ENCODE measurements at regions not wholly inside any gene's neighbourhood (a gene's known extent, or its start where the extent isn't known, plus 50 kb on each side); places are given as distances from the start of the nearest gene placed in this dataset.
A peak's percentile ranks its signal among the peaks of the same experiment; 100 is the strongest.
"Not testable (repeated sequence)": the region's sequence is repeated elsewhere in the genome, so short reads cannot be mapped to it uniquely, and the experiment has no call there.

DNA sequence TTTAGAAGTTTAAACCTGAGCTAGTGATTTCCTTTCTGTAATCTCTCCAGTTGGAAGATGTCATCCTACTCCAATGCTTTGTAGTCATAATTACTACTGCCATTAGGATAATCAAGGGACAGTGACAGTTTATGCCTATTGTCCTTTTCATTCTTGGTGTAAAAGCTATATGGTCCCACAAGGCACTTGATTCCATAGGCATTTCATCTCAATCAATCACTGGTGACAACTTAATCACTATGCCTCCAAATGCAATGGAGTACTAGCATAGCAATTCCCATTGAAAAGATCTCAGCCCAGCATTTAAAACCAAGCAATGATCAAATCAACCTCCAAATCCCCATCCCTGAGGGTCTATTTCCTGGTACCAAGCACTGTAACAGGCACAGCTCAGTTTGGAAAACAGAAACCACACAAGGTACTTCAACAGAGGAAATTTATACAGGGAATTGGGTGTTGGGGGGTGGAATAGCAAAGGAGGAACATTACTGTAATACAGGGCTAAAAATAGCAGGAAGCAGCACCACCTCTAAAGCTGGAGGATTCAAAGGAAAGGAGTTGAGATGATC lies 51.0 kb downstream of the FHIP2A start:
- peak; percentile 40 for DNase-seq

DNA sequence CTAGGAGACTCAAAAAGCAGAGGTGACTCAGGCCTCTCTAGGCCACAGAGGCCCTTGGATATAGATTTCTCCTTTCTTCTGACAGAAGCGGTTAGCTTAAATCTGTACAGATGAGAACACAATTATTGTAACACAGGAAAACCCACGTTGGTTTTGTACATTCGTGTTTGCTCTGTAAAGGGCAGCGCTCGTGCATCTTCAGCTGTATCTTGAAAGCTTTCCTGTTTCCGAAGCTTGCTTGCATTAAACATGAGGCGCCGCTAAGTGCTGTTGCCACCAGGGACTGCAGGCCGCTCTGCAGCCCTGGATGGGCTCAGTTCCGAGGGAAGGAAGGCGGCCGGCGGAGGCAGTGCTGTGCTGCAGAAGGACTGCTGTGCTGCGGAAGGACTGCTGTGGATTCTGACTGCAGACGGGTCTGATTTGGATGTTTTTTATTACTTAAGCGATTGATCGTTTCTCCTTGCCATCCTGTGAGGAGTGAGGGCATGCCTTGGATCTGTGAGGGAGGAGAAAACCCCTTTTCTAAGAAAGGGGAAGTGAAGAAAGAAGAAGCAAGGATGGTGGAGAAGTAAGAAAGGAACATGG lies 53.3 kb downstream of the FHIP2A start:
- no peak for DNase-seq

DNA sequence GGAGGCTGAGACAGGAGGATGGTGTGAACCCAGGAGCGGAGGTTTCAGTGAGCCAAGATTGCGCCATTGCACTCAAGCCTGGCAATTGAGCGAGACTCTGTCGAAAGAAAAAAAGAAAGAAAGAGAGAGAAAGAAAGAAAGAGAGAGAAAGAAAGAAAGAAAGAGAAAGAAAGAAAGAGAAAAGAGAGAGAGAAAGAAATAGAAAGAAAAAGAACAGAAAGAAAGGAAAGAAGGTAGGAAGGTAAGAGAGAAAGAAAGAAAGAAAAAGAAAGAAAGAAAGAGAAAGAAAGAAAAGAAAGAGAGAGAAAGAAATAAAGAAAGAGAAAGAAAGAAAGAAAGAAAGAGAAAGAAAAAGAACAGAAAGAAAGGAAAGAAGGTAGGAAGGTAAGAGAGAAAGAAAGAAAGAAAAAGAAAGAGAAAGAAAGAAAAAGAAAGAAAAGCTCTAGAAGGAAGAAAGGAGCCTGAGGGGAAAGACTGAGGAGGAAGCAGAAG lies 54.1 kb downstream of the FHIP2A start:
- not testable (repeated sequence) for DNase-seq

DNA sequence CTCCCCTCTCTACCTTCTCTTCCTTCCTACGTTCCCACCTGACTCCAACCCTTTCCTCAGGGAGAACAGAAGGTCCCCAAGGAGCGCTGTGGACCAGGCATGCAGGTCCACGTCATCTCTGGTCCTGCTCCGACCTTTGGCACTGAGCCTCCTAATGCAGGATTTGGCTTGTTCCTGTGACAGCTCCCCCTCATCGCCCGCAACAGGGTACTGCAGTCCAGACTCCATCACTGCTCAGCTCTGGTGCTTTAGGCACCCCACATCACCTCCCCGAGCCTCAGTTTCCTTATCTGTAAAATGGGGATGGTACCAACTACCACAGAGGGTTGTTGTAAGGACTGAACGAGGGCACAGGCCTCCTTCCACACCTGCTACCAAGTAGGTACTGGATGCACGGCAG lies 54.6 kb downstream of the FHIP2A start:
- no peak for DNase-seq

DNA sequence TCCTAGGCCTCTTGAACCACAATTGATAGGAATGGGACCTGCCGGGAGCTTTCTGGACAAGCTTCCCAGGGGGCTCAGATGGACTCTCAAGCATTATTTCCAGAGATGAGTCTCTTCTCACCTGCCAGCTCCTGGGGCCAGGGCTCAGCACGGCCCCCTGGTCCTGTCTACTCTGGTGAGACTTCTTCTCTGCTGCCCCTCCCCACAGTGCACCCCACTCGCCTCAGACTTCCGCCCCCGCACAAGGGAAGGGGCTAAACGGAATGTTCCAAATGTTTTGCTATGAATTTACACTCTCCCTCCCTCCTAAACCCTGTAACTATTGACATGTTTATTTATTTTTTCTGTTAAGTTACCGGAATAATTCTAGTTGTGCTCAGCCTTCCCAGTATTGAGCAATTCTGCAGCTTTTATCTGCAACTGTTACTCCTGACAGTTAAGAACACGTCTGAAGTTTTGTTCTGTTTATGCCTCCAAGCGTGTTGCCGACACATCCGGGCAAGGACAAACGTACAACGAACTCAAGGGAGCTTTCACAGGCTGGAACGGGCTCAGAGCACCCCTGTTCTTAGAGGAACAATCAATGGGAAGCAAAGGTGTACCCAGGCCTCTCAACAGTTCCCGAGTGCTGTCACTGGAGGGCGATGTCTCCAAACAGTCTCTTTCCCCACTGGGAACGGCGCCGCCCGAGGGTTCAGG lies 55.2 kb downstream of the FHIP2A start:
- DNase-seq, result peak; percentile 19

DNA sequence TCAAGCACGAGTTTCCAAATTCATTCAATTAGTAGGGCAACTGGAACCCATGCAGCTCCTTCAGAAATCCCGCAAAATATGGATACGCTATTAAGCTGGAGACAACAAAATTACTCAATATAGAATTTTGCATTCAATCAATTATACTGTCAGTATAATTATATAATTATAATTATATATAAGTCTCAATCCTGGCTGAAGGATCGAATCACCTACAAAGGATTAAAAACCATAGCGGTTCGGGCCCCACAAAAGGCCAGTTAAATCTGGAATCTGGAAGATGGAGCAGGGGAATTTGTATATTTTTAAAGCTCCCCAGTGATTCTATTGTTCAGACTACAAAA lies 55.7 kb downstream of the FHIP2A start:
- DNase-seq, result no peak

DNA sequence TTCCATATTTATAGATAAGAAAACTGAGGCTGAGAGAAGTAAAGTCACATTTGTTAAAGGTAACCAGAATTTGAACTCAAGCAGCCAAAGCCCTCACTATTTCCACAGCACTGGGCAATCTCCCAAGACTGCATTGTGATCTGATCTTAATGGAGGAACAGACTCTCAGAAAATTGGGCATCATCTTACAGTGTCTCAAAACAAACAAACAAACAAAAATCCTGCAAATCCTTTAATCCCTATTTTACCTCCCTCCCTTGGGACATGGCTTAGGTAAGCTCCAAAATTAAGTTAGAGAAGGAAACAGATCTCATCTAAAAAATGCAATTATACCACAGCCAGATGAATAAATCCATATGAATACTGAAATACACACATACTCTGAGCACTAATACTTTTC lies 57.5 kb downstream of the FHIP2A start:
- DNase-seq, result no peak

DNA sequence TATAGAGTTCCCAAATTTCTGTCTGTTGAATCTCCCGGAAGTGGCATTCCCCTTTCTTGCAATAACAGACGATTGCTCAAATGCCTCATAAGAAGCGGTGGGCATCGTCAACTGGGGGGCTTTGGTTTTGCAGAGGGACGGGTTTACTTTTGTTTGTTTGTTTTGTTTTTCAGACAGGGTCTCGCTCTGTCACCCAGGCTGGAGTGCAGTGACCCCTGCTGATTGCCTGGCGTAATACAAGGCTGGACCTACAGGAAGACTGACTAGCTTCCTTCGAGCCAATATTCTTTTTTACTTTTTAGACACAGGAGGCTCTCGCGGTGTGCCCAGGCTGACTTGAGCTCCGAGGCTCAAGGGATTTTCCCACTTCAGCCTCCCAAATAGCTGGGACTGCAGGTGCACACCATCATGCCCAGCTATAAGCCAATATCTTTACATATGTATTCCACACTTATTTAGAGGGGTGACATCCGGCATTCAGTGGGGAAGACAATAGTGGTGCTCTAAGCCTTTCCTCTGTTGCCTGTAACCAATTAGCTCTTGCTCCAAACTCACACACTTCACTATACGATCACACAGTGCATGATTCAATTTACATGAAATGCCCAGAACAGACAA lies 58.1 kb downstream of the FHIP2A start:
- no peak for DNase-seq

DNA sequence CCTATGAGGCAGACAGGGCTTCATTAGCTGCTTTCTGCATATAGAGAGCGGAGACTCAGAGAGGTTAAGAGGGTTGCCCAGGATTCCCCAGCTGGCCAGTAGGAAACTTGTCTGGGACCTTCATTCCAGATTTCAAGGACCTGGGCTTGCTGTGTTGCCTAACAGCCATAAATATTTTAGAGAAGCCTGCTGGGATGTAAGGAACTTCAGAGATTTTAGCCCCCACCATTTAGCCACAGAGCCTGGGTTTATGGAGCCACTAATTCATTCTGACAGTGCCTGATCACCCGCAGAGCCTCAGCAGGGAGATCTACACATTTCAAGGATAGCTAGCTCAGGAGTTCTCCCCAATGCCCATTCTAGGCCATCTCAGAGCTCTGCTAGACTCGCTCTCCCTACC lies 56.6 kb upstream of the TRUB1 start:
- DNase-seq, result no peak

DNA sequence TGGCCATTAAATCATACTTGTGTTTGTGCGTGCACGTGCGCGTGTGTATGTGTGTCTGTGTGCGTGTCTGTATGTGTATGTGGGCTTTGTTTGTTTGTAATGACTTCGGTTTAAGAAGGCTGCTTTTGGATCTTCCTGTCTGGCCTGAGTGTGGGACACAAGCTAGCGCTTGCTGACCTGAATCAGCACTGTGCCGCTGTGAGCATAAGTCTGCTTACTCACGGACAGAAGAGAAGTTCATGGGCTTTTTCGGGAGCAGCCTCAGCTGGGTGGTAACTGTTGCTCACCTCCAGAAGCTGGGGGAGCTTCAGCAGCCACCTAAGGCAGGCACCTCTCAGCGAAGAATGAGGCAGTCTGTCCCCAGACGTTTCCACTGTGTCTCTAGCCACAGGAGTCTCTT lies 56.1 kb upstream of the TRUB1 start:
- DNase-seq, result no peak

DNA sequence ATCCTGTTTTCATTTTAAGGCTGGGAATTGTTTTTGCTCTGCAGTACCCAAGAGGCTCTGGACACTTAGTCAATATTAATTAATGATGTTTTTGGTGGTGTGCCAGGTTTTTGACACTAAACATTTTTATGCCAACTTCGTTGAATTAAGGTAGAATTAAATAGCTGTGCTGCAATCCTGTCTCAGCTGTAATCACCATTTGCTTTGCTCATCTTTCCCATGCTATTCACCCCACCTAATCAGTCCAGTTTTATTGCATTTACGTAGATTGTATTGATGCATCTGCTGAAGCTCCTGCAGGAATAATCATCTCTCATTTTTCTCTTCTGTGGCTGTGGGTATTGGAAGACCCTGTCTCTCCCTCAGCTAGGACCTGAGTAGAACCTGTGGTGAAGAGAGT lies 52.6 kb upstream of the TRUB1 start:
- no peak for DNase-seq
